ENCODE measurements at regions not wholly inside any gene's neighbourhood (a gene's known extent, or its start where the extent isn't known, plus 50 kb on each side); places are given as distances from the start of the nearest gene placed in this dataset.

- TF ChIP-seq CTCF (conservative IDR thresholded peaks at IDR 0.05), result no peak
- no peak for TF ChIP-seq ZFX (IDR thresholded peaks at IDR 0.05)
These were observed 100.3 kb downstream of the TANC2 start for GRCh38 chr17:63066158-63066813.

Data from C4-2B (cell line).